Neural cell (in vitro differentiated cells): ENCODE measurements at regions not wholly inside any gene's neighbourhood (a gene's known extent, or its start where the extent isn't known, plus 50 kb on each side); places are given as distances from the start of the nearest gene placed in this dataset.

Experiments
- CTCF ChIP-seq: fragments of 450-650 bp; IDR thresholded peaks from 2 replicates; pipeline ENCODE4 v1.5.1; 2014; ENCODE audit warnings: antibody characterized with exemption, mild to moderate bottlenecking, moderate library complexity; ENCODE audit not compliant: poor library complexity, severe bottlenecking
- EP300 ChIP-seq: fragments of 450-650 bp; conservative IDR thresholded peaks from 2 replicates; pipeline ENCODE4 v1.6.1; 2014; ENCODE audit warnings: antibody characterized with exemption, mild to moderate bottlenecking, moderate library complexity; ENCODE audit not compliant: poor library complexity, severe bottlenecking
- MXI1 ChIP-seq: fragments of 450-650 bp; conservative IDR thresholded peaks from 2 replicates; pipeline ENCODE4 v1.6.1; 2014; ENCODE audit warnings: antibody characterized with exemption, mild to moderate bottlenecking; ENCODE audit not compliant: poor library complexity, severe bottlenecking
- RAD21 ChIP-seq: fragments of 450-650 bp; conservative IDR thresholded peaks from 2 replicates; pipeline ENCODE4 v1.6.1; 2014; ENCODE audit warnings: antibody characterized with exemption, mild to moderate bottlenecking, moderate library complexity

- no peak for TF ChIP-seq CTCF
- no peak for TF ChIP-seq RAD21
- TF ChIP-seq EP300 = no peak
- no peak for TF ChIP-seq MXI1
Measured at GRCh38 chr16:51864575-51864974, 682.4 kb downstream of the TOX3 start.
